Mesenchymal stem cell (in vitro differentiated cells and primary cell): ENCODE measurements at regions not wholly inside any gene's neighbourhood (a gene's known extent, or its start where the extent isn't known, plus 50 kb on each side); places are given as distances from the start of the nearest gene placed in this dataset.
"Not testable (repeated sequence)": the region's sequence is repeated elsewhere in the genome, so short reads cannot be mapped to it uniquely, and the experiment has no call there.

ENCODE experiments used
- DNase-seq: peaks from one replicate; pipeline ENCODE4 v3.0.0-alpha.2; 2013
- H2AFZ ChIP-seq: one replicate; pipeline ENCODE4 v1.6.1; 2013; ENCODE audit warnings: low read depth, mild to moderate bottlenecking, control low read depth, inconsistent platforms, low read length, moderate library complexity
- H2AK5ac ChIP-seq: 2 replicates; pipeline ENCODE4 v1.6.1; 2013; ENCODE audit warnings: low read length, moderate library complexity, mild to moderate bottlenecking, inconsistent platforms; ENCODE audit not compliant: severe bottlenecking
- H2BK120ac ChIP-seq: one replicate; pipeline ENCODE4 v1.6.1; 2013; ENCODE audit warnings: low read depth, mild to moderate bottlenecking, inconsistent platforms, low read length, moderate library complexity
- H2BK12ac ChIP-seq, 2 experiments: one replicate each; pipeline ENCODE4 v1.6.1; 2013; ENCODE audit warnings: inconsistent platforms in 2 of 2, low read length in 2 of 2, mild to moderate bottlenecking in 2 of 2, moderate library complexity in 2 of 2, control low read depth in 1 of 2
- H2BK15ac ChIP-seq: one replicate; pipeline ENCODE4 v1.6.1; 2013; ENCODE audit warnings: mild to moderate bottlenecking, low read depth, inconsistent platforms; ENCODE audit not compliant: poor library complexity, severe bottlenecking
- H2BK5ac ChIP-seq: 2 replicates; pipeline ENCODE4 v1.6.1; 2013; ENCODE audit warnings: low read depth, mild to moderate bottlenecking, low read length, control low read depth, inconsistent platforms; ENCODE audit not compliant: poor library complexity, severe bottlenecking
- H3K14ac ChIP-seq, 2 experiments: one replicate each; pipeline ENCODE4 v1.6.1; 2013; ENCODE audit warnings: inconsistent platforms in 2 of 2, low read length in 2 of 2, control low read depth in 1 of 2, mild to moderate bottlenecking in 1 of 2, moderate library complexity in 1 of 2
- H3K18ac ChIP-seq, 2 experiments: one replicate each; pipeline ENCODE4 v1.6.1; 2013; ENCODE audit warnings: inconsistent platforms in 2 of 2, low read length in 2 of 2, control low read depth in 1 of 2, low read depth in 1 of 2, mild to moderate bottlenecking in 1 of 2
- H3K23ac ChIP-seq, 2 experiments: one replicate each; pipeline ENCODE4 v1.6.1; 2013; ENCODE audit warnings: inconsistent platforms in 2 of 2, low read length in 2 of 2, mild to moderate bottlenecking in 2 of 2, moderate library complexity in 2 of 2, control low read depth in 1 of 2
- H3K27ac ChIP-seq: 2 replicates; pipeline ENCODE4 v1.5.1; 2013; ENCODE audit warnings: mild to moderate bottlenecking, moderate library complexity, low read length, control low read depth, inconsistent platforms; ENCODE audit not compliant: poor library complexity, severe bottlenecking
- H3K27me3 ChIP-seq, 2 experiments: 2 replicates each; pipeline versions ENCODE4 v1.6.1 to v1.7.0; 2013; ENCODE audit warnings: low read length in 2 of 2, mild to moderate bottlenecking in 2 of 2, moderate library complexity in 2 of 2, control low read depth in 1 of 2, inconsistent platforms in 1 of 2; ENCODE audit not compliant: control insufficient read depth in 1 of 2, insufficient read depth in 1 of 2
- H3K36me3 ChIP-seq, 2 experiments: 2 replicates each; pipeline versions ENCODE4 v1.6.1 to v1.7.0; 2013; ENCODE audit warnings: low read length in 2 of 2, control low read depth in 1 of 2, inconsistent platforms in 1 of 2, low read depth in 1 of 2, mild to moderate bottlenecking in 1 of 2; ENCODE audit not compliant: insufficient read depth in 2 of 2, control insufficient read depth in 1 of 2
- H3K4ac ChIP-seq, 2 experiments: one replicate each; pipeline ENCODE4 v1.6.1; 2013; ENCODE audit warnings: inconsistent platforms in 2 of 2, low read length in 2 of 2, mild to moderate bottlenecking in 2 of 2, moderate library complexity in 2 of 2, control low read depth in 1 of 2, low read depth in 1 of 2
- H3K4me1 ChIP-seq: 2 replicates; pipeline ENCODE4 v1.6.1; 2013; ENCODE audit warnings: low read depth, low read length, control low read depth; ENCODE audit not compliant: control insufficient read depth, insufficient read depth
- H3K4me2 ChIP-seq: 2 replicates; pipeline ENCODE4 v1.6.1; 2013; ENCODE audit warnings: low read length, mild to moderate bottlenecking, inconsistent platforms; ENCODE audit not compliant: poor library complexity, severe bottlenecking
- H3K4me3 ChIP-seq, 2 experiments: 2 replicates each; pipeline versions ENCODE4 v1.5.1 to v1.7.0; 2013; ENCODE audit warnings: low read length in 2 of 2, mild to moderate bottlenecking in 2 of 2, control low read depth in 1 of 2, low read depth in 1 of 2; ENCODE audit not compliant: insufficient read depth in 1 of 2
- H3K79me1 ChIP-seq: replicated peaks from 2 replicates; pipeline ENCODE4 v1.6.1; 2013; ENCODE audit warnings: mild to moderate bottlenecking, control low read depth, low read length, inconsistent platforms; ENCODE audit not compliant: poor library complexity, severe bottlenecking
- H3K9ac ChIP-seq: 2 replicates; pipeline ENCODE4 v1.7.0; 2013; ENCODE audit warnings: mild to moderate bottlenecking, low read length, moderate library complexity
- H3K9me3 ChIP-seq: 2 replicates; pipeline ENCODE4 v1.7.0; 2013; ENCODE audit warnings: mild to moderate bottlenecking, low read length; ENCODE audit not compliant: control insufficient read depth
- H4K8ac ChIP-seq: one replicate; pipeline ENCODE4 v1.6.1; 2013; ENCODE audit warnings: inconsistent platforms, mild to moderate bottlenecking, low read length, moderate library complexity
- H4K91ac ChIP-seq: one replicate; pipeline ENCODE4 v1.6.1; 2013; ENCODE audit warnings: mild to moderate bottlenecking, low read length, inconsistent platforms
- WGBS: methylation state at CpG from one replicate; pipeline ENCODE4 v1.1.7; 2013; ENCODE audit warnings: mixed read lengths; 5-methylcytosine and 5-hydroxymethylcytosine counted together

DNA sequence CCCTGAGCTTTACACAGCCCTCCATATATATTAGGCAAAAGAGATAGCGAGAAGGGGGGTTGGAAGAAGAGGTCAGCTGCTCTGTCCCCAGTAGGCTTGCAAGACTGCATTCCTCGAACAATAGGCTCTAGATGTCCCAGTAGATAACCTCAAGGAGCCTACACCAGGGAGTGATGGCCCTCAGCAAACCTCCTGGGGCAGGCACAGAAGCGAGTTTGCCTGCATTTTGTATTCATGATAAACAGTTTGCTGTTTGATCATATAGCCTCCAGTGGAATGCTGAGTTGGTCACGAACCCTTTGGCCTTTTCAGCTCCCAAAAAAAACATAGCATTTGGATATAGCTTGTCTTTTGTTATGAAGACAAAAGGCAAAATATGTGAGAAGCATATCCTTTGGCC, 95.1 kb upstream of the GRAMD1B start:
- H3K9ac ChIP-seq: no peak overlapping the region
- WGBS: 75% methylated on average over 4 of the region's 4 CpGs
- H2BK12ac ChIP-seq: no peak overlapping the region
- H2BK120ac ChIP-seq: no peak overlapping the region
- no peak overlapping the region for H3K23ac ChIP-seq
- H2AFZ ChIP-seq: no peak overlapping the region
- H3K4me1 ChIP-seq: no peaks in the 10 kb centered on the region
- H3K14ac ChIP-seq: no peak overlapping the region
- H4K8ac ChIP-seq: no peak overlapping the region
- H3K9me3 ChIP-seq: no peaks in the 10 kb centered on the region
- H3K18ac ChIP-seq: no peak overlapping the region
- H3K4me3 ChIP-seq: no peak overlapping the region
- no peak overlapping the region for H3K4me2 ChIP-seq
- H3K4ac ChIP-seq: no peak overlapping the region
- no peaks in the 10 kb centered on the region for H3K36me3 ChIP-seq
- peaks cover 0 to 16% of the 10 kb centered on the region in 2 experiments for H3K27me3 ChIP-seq
- H3K27ac ChIP-seq: no peak overlapping the region
- no peak overlapping the region for H2BK15ac ChIP-seq
- H2AK5ac ChIP-seq: no peak overlapping the region
- no peak overlapping the region for H4K91ac ChIP-seq
- no peak for DNase-seq
- H2BK5ac ChIP-seq: no peak overlapping the region
- H3K79me1 ChIP-seq: no peaks in the 10 kb centered on the region

- H3K4me3 ChIP-seq, H4K8ac ChIP-seq, H4K91ac ChIP-seq, H3K4me2 ChIP-seq, H3K4me1 ChIP-seq, H2BK5ac ChIP-seq, H3K23ac ChIP-seq, H3K9ac ChIP-seq, H2AK5ac ChIP-seq, H3K36me3 ChIP-seq, H3K18ac ChIP-seq, H3K27ac ChIP-seq, DNase-seq, H2BK120ac ChIP-seq, H2BK12ac ChIP-seq, H2AFZ ChIP-seq, H3K14ac ChIP-seq, H3K9me3 ChIP-seq, H3K4ac ChIP-seq, H3K79me1 ChIP-seq, H2BK15ac ChIP-seq: not testable (repeated sequence)
- peaks cover 3 to 12% of the 10 kb centered on the region in 2 experiments for H3K27me3 ChIP-seq
- WGBS: 83% methylated on average over 1 of the region's 1 CpG
These were observed 97.5 kb upstream of the GRAMD1B start for GRCh38 chr11:123332577-123332976.

DNA sequence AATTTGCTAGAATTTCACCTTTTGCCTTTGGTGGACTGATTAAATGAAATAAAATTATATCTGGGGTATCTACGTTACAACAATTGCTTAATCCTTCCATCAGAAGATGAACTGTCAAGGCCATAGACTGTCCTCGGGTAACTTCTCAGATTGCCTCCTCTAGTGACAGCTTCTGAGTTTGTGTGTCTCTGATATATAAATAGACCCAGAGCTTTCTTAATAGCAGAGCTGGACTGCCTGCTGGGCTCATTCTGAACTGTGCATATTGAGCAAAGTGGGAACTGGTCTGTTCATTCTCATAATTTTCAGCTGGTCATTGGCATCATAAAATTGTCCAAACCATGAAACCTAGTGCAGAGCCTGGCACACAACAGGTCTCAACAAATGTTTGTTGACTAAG, 99.1 kb upstream of the GRAMD1B start:
- no peak overlapping the region for H3K9ac ChIP-seq
- no peaks in the 10 kb centered on the region for H3K36me3 ChIP-seq
- no peak overlapping the region for H2AK5ac ChIP-seq
- no peak overlapping the region for H3K4me3 ChIP-seq
- H3K14ac ChIP-seq: no peak overlapping the region
- no peak overlapping the region for H3K4me2 ChIP-seq
- H3K9me3 ChIP-seq: no peaks in the 10 kb centered on the region
- H2BK15ac ChIP-seq: no peak overlapping the region
- H3K27me3 ChIP-seq: peaks cover 3 to 12% of the 10 kb centered on the region in 2 experiments
- no peak for DNase-seq
- H2BK5ac ChIP-seq: no peak overlapping the region
- no peak overlapping the region for H3K4ac ChIP-seq
- H3K27ac ChIP-seq: no peak overlapping the region
- H3K4me1 ChIP-seq: no peaks in the 10 kb centered on the region
- H3K18ac ChIP-seq: no peak overlapping the region
- no peak overlapping the region for H2AFZ ChIP-seq
- no peak overlapping the region for H3K23ac ChIP-seq
- H2BK12ac ChIP-seq: no peak overlapping the region
- 50% methylated on average over 1 of the region's 2 CpGs for WGBS
- no peak overlapping the region for H4K8ac ChIP-seq
- no peak overlapping the region for H2BK120ac ChIP-seq
- H4K91ac ChIP-seq: no peak overlapping the region
- no peaks in the 10 kb centered on the region for H3K79me1 ChIP-seq

- Histone ChIP-seq H4K91ac (no peak overlapping the region), H2BK12ac (no peak overlapping the region), H2BK120ac (no peak overlapping the region), H2AFZ (no peak overlapping the region), H3K4me2 (no peak overlapping the region), H3K4me1 (no peaks in the 10 kb centered on the region), H3K9me3 (no peaks in the 10 kb centered on the region), H2AK5ac (no peak overlapping the region), H3K9ac (no peak overlapping the region), H3K4ac (no peak overlapping the region), H3K27ac (no peak overlapping the region), H3K14ac (no peak overlapping the region), H3K36me3 (no peaks in the 10 kb centered on the region), H2BK15ac (no peak overlapping the region), H3K23ac (no peak overlapping the region), H2BK5ac (no peak overlapping the region), H3K79me1 (no peaks in the 10 kb centered on the region), H3K27me3 (peaks cover 3 to 12% of the 10 kb centered on the region in 2 experiments), H4K8ac (no peak overlapping the region), H3K18ac (no peak overlapping the region), H3K4me3 (no peak overlapping the region)
- DNase-seq: no peak
- WGBS: no CpG with 5 or more reads among the region's 2 CpGs
These were observed 99.6 kb upstream of the GRAMD1B start for GRCh38 chr11:123330471-123330870.
